PC-3 (cell line): ENCODE measurements at regions not wholly inside any gene's neighbourhood (a gene's known extent, or its start where the extent isn't known, plus 50 kb on each side); places are given as distances from the start of the nearest gene placed in this dataset.

ENCODE experiments used
- ATAC-seq: fragments of 200-7000 bp; cut with Tn5 transposase; 2 replicates; pipeline ENCODE4 v1.9.1; 2020; ENCODE audit warnings: mild to moderate bottlenecking, moderate library complexity
- BruUV-seq: library from RNA; stranded (reverse); fragments of 400-500 nt; replicated peaks from 2 replicates; lab custom pipeline; 2021; lab: Mats Ljungman, UMichigan
- CTCF ChIA-PET: fragments of 300-600 bp; sonication (Branson Sonifier 250); formaldehyde crosslinking; loops from one replicate; lab custom pipeline; 2022; ENCODE audit warnings: antibody characterized with exemption; lab: Charles Lee
- POLR2A ChIA-PET: fragments of 300-600 bp; sonication (Branson Sonifier 250); formaldehyde crosslinking; loops from one replicate; lab custom pipeline; 2022; ENCODE audit warnings: antibody characterized with exemption; ENCODE audit not compliant: unreplicated experiment; lab: Charles Lee
- DNase-seq: peaks from one replicate; pipeline ENCODE4 v3.0.0-alpha.2; 2015
- H2AFZ ChIP-seq: fragments of 300-600 bp; sonication (generic); 2 replicates; pipeline ENCODE4 v1.6.0; 2016; ENCODE audit warnings: antibody characterized with exemption, low read length
- H3F3A ChIP-seq: fragments of 300-600 bp; sonication (generic); one replicate; pipeline ENCODE4 v1.6.0; 2017; ENCODE audit warnings: antibody characterized with exemption, low read length, control low read depth, mild to moderate bottlenecking; ENCODE audit not compliant: unreplicated experiment
- H3K27ac ChIP-seq: fragments of 300-600 bp; sonication (generic); 2 replicates; pipeline ENCODE4 v1.5.1; 2016; ENCODE audit warnings: mild to moderate bottlenecking, low read length
- H3K27me3 ChIP-seq: fragments of 300-600 bp; sonication (generic); 2 replicates; pipeline ENCODE4 v1.6.1; 2016; ENCODE audit warnings: low read length, mixed read lengths
- H3K36me3 ChIP-seq: fragments of 300-600 bp; sonication (generic); 2 replicates; pipeline ENCODE4 v1.6.1; 2016; ENCODE audit warnings: low read depth, mixed run types, low read length, mixed read lengths
- H3K4me1 ChIP-seq: fragments of 300-600 bp; sonication (generic); 2 replicates; pipeline ENCODE4 v1.5.1; 2016; ENCODE audit warnings: low read length; ENCODE audit not compliant: insufficient read depth
- H3K4me2 ChIP-seq: fragments of 300-600 bp; sonication (generic); 2 replicates; pipeline ENCODE4 v1.6.0; 2016; ENCODE audit warnings: low read length
- H3K4me3 ChIP-seq: fragments of 300-600 bp; sonication (generic); 2 replicates; pipeline ENCODE4 v1.5.1; 2016; ENCODE audit warnings: mild to moderate bottlenecking, low read length, mixed read lengths
- H3K79me2 ChIP-seq: fragments of 300-600 bp; sonication (generic); 2 replicates; pipeline ENCODE4 v1.6.1; 2017; ENCODE audit warnings: low read length, mixed read lengths
- H3K9ac ChIP-seq: fragments of 300-600 bp; sonication (generic); 2 replicates; pipeline ENCODE4 v1.6.0; 2016; ENCODE audit warnings: mild to moderate bottlenecking, low read length
- H3K9me2 ChIP-seq: fragments of 300-600 bp; sonication (generic); replicated peaks from 2 replicates; pipeline ENCODE4 v1.6.1; 2016; ENCODE audit warnings: mixed run types, low read length, mixed read lengths
- H3K9me3 ChIP-seq: fragments of 300-600 bp; sonication (generic); 2 replicates; pipeline ENCODE4 v1.6.1; 2016; ENCODE audit warnings: low read length, mixed read lengths
- H4K20me1 ChIP-seq: fragments of 300-600 bp; sonication (generic); 2 replicates; pipeline ENCODE4 v1.6.1; 2016; ENCODE audit warnings: low read length, mixed read lengths
- EZH2 ChIP-seq: fragments of 300-600 bp; sonication (generic); IDR thresholded peaks from one replicate; pipeline ENCODE4 v1.6.1; 2017; ENCODE audit warnings: antibody characterized with exemption, mild to moderate bottlenecking, low read length; ENCODE audit not compliant: unreplicated experiment
- EZH2phosphoT487 ChIP-seq: fragments of 300-600 bp; sonication (generic); IDR thresholded peaks from 2 replicates; pipeline ENCODE4 v1.6.1; 2018; ENCODE audit warnings: mild to moderate bottlenecking, antibody characterized with exemption, low read length, borderline replicate concordance
- intact Hi-C: fragments of 100-400 bp; cut with micrococcal nuclease; formaldehyde crosslinking; loops from 2 replicates; pipeline ENCODE4 v1.9.0; 2023
- TF ChIP-seq, protein P1 (sequence below): fragments of 300-600 bp; sonication (generic); conservative IDR thresholded peaks from 2 replicates; pipeline ENCODE4 v1.5.1; 2017; ENCODE audit warnings: antibody characterized with exemption, low read depth, mild to moderate bottlenecking, low read length

- no peak overlapping the region for H3K9ac ChIP-seq
- CTCF ChIA-PET: interaction anchor here (0.7 to 2.7 kb wide), 3 partner anchors 17 to 43 kb away, joined by 3 to 13 read pairs (median 3); no protein-coding TSS in a partner anchor
- intact Hi-C loops: no loop called here
- H3K4me3 ChIP-seq: no peak overlapping the region
- H3K79me2 ChIP-seq: peaks cover 95% of the 10 kb centered on the region
- H3K4me2 ChIP-seq: no peak overlapping the region
- H3K4me1 ChIP-seq: peaks cover 61% of the 10 kb centered on the region
- H4K20me1 ChIP-seq: peaks cover 27% of the 10 kb centered on the region; the same call in 1 of the 2 replicates
- POLR2A ChIA-PET: interaction anchor here (0.6 kb wide), 1 partner anchor 1856 kb away, joined by 3 read pairs; no protein-coding TSS in a partner anchor
- no peaks in the 10 kb centered on the region for H3K27me3 ChIP-seq
- BruUV-seq: no TSS peak
- no peaks in the 10 kb centered on the region for H3K9me3 ChIP-seq
- no peaks in the 10 kb centered on the region for H3F3A ChIP-seq
- no peaks in the 10 kb centered on the region for H3K36me3 ChIP-seq
- TF ChIP-seq EZH2: no peak
- TF ChIP-seq, protein P1, sequence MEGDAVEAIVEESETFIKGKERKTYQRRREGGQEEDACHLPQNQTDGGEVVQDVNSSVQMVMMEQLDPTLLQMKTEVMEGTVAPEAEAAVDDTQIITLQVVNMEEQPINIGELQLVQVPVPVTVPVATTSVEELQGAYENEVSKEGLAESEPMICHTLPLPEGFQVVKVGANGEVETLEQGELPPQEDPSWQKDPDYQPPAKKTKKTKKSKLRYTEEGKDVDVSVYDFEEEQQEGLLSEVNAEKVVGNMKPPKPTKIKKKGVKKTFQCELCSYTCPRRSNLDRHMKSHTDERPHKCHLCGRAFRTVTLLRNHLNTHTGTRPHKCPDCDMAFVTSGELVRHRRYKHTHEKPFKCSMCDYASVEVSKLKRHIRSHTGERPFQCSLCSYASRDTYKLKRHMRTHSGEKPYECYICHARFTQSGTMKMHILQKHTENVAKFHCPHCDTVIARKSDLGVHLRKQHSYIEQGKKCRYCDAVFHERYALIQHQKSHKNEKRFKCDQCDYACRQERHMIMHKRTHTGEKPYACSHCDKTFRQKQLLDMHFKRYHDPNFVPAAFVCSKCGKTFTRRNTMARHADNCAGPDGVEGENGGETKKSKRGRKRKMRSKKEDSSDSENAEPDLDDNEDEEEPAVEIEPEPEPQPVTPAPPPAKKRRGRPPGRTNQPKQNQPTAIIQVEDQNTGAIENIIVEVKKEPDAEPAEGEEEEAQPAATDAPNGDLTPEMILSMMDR: peak; percentile 65
- ATAC-seq: no peak
- H3K27ac ChIP-seq: no peak overlapping the region
- DNase-seq: peak; percentile 40
- H3K9me2 ChIP-seq: no peaks in the 10 kb centered on the region
- no peak overlapping the region for H2AFZ ChIP-seq
Observed at GRCh38 chr3:159781867-159782266, 206.8 kb upstream of the IL12A start.

DNA sequence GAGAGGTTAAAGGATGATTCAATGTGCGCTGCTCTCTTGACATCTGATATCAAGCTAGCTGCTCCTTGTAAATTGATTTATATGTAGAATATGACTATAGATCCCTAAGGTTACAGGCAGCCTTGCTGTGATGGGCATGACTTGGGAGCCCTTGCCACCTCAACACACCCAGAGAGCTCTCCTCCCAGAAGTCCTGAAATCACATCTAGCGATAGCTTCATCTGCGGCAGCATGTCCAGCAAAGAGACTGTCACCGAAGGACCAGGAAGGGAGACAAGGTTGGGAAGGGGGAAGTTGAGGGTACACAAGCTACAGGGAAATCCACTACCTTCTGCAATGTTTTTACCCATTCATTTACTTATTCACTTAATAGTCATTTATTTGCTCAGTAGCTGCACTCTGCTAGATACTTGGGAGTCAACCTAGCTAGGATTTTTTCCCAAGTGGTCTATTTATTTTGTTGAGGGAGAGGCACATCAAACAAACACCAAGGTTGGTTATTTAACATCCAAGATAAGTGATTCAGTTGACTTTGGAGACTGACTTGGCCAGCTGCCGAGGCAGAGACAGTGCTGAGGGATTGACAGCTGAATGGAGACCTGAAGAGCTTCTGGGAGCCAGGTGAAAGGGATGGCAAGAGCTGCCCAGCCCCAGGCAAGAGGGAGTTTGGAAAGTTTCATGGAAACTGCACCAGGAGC is 205.8 kb upstream of the IL12A start:
- peak overlapping the region; percentile 36; the same call in 1 of the 2 replicates for H3K27ac ChIP-seq

More for the DNA sequence above, 205.8 kb upstream of the IL12A start:
- peaks cover 70% of the 10 kb centered on the region for H3K4me1 ChIP-seq
- H3K4me2 ChIP-seq: peak overlapping the region; percentile 35
- ATAC-seq (peak; percentile 20), DNase-seq (peak; percentile 80)
- POLR2A ChIA-PET: interaction anchor here (0.5 to 1.0 kb wide), 2 partner anchors 21 to 69 kb away, joined by 4 to 5 read pairs; no protein-coding TSS in a partner anchor
- H3K9ac ChIP-seq: no peak overlapping the region
- peaks cover 5% of the 10 kb centered on the region for H3F3A ChIP-seq
- H3K27me3 ChIP-seq: no peaks in the 10 kb centered on the region
- peaks cover 90% of the 10 kb centered on the region for H3K79me2 ChIP-seq
- BruUV-seq: no TSS peak
- peaks cover 24% of the 10 kb centered on the region; the same call in 1 of the 2 replicates for H4K20me1 ChIP-seq
- H3K36me3 ChIP-seq: no peaks in the 10 kb centered on the region
- CTCF ChIA-PET: interaction anchor here (0.7 to 2.7 kb wide), 3 partner anchors 18 to 42 kb away, joined by 3 to 13 read pairs (median 3); no protein-coding TSS in a partner anchor
- intact Hi-C loops: no loop called here
- H3K9me2 ChIP-seq: no peaks in the 10 kb centered on the region
- TF ChIP-seq EZH2phosphoT487: no peak
- TF ChIP-seq, protein P1: no peak
- no peak for TF ChIP-seq EZH2
- H2AFZ ChIP-seq: no peak overlapping the region
- H3K4me3 ChIP-seq: no peak overlapping the region
- H3K9me3 ChIP-seq: no peaks in the 10 kb centered on the region
